HuH-7 (cell line): ENCODE measurements at regions not wholly inside any gene's neighbourhood (a gene's known extent, or its start where the extent isn't known, plus 50 kb on each side); places are given as distances from the start of the nearest gene placed in this dataset.
"Not testable (repeated sequence)": the region's sequence is repeated elsewhere in the genome, so short reads cannot be mapped to it uniquely, and the experiment has no call there.

ENCODE experiments used
- DNase-seq: peaks from one replicate; pipeline ENCODE4 v3.0.0; 2011; ENCODE audit warnings: low spot score

DNA sequence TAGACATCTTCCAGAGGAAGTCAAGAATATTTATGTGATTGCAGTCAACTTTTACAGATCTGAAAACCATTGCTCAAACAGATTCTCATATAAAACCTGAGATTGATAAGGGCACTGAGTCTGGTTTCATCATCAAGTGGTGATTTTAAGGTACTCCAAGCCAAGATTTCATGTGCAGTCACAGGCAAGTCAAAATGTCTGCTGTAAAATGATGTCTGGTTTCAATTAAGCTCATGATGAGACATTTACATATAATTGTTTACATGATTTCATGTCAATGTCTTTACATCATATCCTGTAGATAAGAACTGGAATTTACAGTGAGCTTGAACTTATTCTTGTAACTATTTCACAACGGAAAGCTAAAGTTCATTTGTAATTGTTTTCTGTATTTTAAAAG is 1215.5 kb downstream of the ROBO2 start:
- no peak for DNase-seq

DNA sequence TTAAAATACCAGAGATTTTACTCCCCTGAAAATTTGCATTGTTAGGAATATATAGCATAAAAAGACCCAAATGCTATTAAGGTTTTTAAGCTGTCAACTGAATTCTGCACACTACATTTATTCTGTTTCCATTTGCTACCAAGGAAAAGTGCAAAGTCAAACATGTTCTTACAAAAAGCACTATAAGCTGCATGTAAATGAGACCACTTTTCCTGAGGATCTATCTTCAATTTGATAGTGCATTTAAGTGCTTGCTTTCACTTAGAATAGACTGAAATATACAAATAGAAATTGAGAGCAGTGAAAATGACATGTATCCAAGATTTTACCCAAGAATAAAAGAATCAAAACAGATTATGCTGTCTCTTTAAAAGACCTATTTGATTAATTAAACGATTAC is 1216.2 kb downstream of the ROBO2 start:
- no peak for DNase-seq

DNA sequence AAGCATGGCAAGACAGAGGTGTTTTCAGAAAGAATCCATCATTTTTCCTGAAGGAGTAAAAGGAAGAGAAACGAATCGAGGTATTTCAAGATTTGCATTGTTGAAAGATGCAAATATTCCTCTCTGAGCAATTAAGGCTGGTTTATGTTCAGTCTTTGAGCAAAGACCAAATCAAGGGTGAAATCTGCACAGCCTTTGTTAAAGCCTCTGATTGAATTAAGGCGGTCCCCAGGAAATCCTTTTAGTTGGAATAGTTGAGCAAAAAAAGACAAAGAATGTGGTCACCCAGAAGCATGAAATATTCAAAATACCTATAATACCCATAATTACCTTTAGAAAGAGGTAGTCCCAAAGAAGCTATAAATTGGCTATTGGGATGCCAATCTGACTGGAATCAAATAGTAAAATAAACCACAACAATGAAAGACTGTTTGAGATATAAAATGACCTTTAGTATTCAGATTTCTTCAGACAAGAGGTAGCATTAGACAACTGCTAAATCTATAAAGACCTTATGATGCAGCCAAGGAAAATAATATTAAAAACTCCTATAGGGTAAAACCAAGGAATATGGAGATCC is 1218.1 kb downstream of the ROBO2 start:
- DNase-seq: no peak

DNA sequence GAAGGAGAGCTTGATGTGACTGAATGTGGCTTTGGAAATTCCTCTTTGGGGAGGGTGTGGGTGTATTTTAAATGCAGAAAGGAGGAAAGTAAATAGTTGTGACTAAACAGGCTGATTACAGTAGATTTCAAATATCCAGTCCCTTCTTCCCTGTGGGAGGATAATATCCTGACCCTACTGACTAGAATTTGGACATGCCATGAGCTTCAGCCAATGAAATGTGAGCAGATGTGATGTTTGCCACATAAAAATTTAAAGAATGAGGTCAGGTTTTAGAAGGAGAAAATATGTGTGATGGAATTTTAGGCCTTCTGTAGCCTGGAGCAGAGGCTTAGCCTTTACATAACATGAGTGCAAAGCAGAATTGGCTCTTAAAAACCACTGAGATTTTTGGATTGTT is 1218.9 kb downstream of the ROBO2 start:
- no peak for DNase-seq

DNA sequence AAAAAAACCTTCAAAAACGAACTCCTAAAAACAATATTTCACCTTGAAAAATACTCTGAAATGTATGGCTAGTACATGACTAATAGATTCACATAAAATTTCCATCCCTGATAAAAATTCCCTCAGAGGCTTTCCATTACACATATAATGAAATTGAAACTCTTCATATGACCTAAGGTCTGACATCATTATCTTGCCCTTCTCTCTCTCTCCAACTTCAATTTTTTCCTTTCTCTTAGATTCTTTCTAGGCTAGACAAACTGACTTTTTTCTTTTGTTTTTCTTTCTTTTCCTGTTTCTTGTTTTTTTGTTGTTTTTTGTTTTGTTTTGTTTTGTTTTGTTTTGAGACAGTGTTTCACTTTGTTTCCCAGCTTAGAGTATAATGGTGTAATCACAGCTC is 1220.5 kb downstream of the ROBO2 start:
- no peak for DNase-seq

DNA sequence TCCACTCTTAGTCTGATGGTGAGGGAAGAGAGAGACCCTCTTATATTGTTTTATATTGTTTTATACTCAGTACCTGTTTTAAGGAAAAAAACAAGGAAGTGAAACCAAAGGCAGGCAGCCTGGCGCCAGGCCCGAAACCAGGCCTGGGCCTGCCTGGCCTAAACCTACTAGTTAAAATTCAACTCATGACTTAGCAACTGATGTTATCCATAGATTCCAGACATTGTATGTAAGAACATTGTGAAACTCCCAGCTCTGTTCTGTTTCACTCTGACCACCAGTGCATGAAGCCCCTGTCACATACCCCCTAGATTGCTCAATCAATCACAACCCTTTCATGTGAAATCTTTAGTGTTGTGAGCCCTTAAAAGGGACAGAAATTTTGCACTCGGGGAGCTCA is 1226.7 kb downstream of the ROBO2 start:
- not testable (repeated sequence) for DNase-seq

DNA sequence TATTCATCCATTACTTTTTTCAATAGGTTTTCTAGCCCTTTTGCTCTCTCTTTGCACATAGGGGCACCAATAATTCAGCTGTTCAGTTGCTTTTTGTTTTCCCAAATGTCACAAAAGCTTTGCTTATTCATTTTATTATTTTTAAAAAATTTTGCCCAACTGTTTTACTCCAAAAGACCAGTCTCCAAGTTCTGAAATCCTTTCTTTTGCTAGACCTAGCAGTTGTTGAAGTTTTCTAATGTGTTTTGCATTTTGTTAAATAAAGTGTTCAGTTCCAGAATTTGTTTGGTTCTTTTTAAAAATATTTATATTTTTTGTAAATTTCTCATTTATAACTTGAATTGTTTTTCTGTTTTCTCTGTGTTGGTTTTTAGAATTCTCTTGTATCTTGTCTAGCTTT is 1227.3 kb downstream of the ROBO2 start:
- no peak for DNase-seq

DNA sequence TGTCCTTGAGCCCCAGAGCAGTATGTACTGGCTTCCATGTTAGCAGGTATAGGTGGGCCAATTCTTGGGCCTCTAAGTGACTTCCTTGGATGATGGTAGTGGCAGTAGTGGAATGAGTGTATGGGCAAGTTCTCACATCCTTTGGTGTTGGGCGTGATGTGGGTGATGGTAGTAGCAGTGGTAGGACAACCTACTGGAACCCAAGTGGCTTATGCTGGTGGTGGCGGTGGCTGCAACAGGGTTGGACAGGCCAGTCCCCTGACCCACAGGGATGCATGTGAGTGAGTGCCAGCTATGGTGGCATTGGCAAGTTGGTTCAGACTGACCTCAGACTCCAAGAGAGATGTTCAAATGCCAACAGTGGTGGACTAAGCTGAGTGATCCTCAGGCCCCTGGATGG is 1228.2 kb downstream of the ROBO2 start:
- DNase-seq: no peak

DNA sequence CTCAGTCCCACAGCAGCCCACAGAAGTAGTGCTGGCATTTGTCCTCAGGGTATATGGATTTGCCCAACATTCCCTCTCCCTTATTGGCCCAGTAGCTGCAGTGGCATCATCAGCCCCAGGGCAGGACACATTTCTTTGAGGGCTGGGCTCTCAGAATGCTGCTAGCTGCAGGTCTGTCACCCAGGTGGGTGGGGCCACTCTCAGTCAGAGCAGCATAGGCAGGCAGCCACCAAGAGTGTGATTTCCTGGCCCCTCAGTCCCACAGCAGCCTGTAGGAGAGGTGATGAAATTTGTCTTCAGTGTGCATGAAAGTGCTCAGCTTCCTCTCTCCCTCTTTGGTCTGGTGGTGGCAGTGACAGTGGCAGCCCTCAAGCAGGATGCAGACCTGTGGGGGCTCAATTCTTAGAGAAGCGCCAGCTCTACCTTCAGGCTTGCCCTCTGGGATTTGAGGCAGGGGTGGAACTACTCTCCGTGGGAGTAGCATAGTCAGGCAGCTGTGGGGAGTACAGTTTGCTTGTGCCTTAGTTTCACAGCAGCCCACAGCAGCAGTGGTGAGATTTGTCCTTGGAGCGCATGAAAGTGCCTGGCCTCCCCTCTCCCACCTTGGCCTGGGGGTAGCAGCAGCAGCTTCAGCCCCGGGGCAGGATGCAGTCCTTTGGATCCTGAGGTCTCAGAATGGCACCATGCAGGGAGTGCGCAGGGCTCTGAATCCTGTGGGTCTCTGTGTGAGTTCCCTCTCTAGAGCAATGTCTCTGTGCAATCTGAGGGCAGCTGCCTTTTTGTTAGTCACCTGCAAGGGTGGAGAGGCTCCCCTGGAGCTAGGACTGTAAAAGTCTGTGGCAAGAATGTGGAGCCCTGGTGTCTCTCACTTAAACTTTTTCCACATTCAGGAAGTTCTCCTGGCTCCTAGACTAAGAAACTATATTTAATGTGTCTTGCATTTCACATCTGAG is 1229.1 kb downstream of the ROBO2 start:
- no peak for DNase-seq

DNA sequence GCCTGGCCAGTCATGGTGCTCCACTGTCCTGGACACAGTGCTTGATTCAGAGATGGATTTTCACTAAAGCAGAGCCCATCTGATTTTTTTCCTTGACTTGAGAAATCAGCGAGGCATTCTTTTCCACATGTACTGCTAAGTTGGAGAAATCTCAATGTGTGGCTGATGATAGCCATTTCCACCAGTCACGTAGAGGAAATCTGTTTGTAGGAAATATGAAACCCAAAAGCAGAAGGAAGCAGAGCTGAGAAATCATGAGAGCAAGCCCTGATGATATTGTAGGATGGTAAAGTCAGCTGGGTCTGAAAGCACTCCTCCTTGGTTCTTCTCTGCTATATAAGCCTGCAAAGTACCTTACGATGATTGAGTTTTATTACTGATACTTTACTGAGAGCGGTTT is 1233.4 kb downstream of the ROBO2 start:
- no peak for DNase-seq

DNA sequence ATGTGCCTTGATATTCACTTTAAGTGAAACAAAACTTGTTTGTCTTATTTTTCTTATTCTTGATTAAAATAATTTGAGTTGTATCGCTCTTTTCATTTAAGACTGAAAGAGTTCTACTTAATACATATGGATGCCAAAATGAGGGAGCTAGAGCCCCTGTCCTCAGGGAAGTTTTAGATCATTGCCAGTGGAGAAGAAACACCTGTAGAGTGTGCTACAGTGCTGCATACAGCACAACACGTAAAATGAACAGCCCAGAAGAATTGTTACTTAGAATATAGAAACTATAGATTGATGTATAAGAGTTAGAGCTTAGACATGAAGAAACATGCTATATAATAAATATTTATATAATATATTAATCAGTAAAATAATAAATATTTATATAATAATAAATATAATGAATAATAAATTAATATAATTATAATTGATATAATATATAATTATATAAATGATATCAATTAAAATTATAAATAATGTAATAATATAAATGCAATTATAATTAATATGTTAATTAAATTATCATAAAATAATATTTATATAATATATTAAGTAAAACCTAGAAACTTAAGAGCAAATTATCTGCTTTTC is 1234.7 kb downstream of the ROBO2 start:
- no peak for DNase-seq

DNA sequence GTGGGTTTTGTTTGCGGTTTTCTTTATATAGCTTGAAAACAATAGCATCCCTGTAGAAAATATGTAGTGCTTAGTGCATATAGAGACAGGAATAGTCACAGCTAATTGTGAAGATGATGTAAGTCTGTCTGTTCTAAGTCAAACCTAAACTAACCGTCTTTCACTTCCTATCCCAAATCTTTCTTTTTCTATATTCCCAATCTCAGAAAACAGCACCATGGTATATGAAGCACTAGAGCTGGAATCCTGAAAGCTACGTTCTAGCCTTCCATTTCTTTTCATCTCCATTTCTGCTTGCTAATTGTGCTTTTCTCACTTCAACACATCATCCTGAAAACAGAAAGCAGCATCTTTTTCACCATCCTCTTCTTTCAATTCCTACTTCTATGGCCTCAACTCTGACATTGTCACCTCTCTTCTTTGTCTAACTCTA is 1235.5 kb downstream of the ROBO2 start:
- DNase-seq: no peak

DNA sequence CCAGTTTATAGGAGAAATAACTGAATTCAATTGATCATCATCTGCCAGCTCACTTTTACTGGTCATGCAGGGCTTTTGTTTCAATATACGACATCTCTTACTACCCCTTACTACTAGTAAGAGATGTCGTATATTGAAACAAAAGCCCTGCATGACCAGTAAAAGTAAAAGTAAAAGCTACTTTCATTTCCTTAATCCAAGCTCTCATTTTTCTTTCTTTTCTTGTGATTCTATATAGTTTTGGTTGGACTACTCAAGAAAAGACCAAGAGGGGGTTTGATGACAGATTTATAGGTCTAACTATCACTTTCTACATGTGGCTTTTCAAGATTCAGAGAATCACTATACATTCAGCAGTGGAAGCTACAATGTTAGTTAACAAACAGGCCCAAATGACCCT is 1237.3 kb downstream of the ROBO2 start:
- DNase-seq: no peak

DNA sequence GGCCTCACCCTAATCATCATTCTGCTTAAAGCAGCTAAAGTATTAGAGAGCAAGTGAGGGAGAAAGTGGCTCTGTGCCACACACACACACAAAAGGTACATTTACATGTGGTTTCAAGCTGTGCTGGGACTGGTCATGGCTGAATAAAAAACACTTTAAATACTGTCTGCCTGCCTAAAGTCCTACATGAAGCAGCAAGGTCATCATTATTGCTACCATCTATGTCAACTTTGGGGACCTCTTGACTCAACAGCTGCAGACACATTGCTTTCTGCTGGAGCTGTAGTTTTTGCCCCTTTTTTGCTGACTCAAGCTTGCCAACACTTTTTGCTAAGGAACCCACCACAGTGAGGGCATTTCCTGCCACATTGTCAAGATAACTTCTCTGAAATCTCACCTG is 1237.9 kb downstream of the ROBO2 start:
- no peak for DNase-seq

DNA sequence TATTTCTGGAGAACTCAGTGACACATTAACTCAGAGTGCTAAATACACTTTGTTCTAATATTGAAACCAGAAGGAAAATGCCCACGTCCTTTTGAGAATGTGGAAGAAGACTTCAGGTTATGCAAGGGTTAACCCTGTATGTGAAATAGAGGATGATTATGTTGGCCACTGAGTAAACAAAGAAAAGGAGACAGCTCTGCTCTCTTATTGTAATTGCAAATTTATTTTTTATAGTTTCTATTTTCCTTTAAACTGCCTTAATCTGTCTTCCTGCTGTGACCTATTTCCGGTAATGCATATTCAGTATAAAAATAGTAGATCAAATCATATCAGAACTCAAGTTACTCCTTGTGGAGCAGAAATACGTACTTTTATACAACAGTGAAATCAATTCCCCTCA is 1239.2 kb downstream of the ROBO2 start:
- DNase-seq: no peak

DNA sequence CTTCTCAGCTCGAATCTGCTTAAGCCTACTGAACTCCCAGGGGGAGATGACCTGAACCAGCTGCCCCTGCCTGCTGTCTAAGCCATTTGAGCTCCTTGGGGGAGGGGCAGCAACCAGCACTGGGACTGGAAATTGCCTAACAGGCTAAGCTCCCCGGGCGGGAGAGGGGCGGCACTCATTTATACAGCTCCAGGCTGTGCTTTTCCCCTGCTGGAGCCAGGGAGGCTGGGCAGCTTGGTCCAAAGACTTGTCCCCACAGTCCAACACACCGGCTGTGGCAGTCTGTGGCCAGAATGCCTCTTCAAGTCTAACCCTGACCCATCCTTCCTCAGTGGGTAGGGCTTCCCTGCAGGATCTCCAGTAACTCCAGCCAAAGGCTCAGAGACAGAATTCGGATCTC is 1241.5 kb downstream of the ROBO2 start:
- DNase-seq: no peak

DNA sequence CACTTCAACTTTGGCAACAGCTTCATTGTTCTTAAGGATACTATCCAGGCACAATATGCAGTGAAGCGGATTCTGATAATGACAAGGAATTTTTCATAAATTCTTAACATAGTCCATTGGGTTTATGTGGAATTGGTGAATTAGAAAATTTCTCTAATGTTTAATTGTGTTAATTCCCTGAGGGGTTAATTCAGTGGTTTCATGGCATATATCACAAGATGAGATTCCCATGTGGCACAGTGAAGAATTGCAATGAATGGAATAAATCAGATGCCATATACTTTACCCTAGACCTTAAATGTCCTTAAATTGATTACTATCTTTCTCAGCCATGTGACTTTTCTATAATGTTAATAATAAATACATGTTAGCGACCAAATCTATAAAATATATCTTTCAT is 1244.1 kb downstream of the ROBO2 start:
- DNase-seq: no peak

DNA sequence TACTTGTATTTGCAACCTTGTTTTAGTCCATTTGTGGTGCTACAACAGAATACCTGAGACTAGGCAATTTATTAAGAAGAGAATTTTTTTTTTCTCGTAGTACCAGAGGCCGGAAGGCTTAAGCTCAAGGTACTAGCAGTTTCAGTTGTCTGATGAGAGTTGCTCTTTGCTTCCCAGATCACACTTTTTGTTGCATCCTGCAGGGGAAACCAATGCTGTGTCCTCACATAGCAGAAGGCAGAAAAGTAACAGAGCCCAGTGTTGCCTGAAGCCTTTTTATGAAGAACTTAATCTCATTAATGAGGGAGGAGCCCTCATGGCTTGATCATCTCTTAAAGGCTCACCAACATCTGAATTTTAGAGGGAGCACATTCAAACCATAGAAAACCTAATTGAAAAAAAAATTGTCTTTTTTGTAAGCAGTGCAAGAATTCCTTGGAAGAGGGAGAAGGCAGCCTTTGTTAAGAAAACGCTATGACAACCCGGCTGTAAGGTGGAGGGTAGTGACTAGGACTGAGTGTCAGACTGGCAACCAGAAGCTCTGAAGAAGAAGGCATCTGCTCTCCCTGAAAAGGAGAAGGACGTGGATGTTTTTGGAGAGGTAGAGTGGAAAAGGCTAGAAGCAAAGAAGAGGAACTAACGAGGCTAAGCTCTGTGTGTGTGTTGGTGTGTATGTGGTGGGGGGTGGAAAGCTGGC is 1245.3 kb downstream of the ROBO2 start:
- no peak for DNase-seq

DNA sequence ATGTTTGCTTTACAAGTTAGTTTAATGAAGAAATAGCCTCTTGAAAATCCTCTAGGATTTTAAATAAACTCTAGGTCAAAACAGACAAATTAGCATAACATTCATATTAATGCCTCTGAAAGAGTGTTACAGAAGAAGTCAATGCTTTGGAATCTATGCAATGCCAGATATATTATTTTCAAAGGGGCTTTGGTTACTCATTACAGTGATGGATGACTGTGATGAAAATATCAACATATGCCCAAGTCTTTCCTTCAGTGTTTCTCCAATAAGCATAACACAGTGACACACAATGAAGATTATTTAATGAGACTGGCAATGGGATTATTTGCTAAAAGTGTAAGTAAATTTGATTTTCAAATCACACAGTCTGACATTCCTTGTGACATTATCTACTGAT is 1247.2 kb downstream of the ROBO2 start:
- no peak for DNase-seq

DNA sequence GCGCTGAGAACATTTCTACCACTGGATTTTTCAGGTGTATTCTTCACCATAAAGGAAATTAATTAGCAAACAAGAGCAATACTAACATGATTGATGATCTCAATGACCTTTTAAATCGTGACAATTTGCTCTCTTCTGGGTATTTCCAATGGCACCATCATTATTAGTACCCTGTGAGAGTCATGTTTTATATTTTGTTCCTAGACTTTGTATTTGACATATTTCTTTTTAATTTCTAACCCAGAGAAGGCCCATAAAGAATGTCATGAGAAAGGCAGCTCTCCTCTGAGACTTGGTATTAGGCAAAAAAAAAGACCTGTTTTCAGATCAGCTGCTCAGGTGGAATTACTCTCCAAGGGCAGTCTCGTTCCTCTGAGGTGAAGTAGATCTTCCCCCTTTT is 1253.4 kb downstream of the ROBO2 start:
- DNase-seq: no peak

DNA sequence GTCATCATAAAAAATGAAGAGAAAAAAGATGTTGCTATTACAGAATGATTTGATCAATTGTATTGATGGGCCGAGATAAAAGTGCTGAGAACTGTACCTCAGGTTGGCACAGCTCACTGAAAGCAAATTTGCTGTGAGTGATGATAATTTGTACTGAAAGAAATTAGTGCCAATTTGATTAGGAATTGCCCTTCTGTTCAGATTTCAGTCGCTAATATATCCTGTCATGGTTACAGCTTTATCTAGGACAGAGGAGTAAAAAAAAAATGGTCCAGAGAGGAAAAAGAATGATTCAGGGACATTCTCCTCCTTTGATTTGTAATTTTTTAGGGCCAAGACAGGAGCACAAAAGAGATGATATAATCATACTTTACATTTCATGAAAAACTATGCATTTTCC is 1264.2 kb downstream of the ROBO2 start:
- DNase-seq: no peak

DNA sequence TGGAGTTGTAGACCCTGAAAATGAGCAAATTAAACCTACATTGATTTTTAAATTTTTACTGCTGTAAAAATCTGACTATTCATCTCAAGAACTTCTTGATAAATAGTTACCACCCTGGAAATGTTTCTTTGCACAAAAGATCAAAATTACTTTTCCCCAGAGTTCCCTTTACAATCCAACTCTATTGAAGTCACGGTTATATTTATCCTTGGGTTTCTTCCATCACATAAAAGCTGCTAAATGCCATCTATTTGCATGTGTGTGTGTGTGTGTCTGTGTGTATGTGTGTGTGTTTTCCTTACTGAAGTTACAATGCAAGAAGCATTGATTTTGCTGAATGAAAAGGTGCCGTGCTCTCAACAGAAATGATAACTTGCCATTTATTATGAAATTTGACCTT is 1273.0 kb downstream of the ROBO2 start:
- no peak for DNase-seq

DNA sequence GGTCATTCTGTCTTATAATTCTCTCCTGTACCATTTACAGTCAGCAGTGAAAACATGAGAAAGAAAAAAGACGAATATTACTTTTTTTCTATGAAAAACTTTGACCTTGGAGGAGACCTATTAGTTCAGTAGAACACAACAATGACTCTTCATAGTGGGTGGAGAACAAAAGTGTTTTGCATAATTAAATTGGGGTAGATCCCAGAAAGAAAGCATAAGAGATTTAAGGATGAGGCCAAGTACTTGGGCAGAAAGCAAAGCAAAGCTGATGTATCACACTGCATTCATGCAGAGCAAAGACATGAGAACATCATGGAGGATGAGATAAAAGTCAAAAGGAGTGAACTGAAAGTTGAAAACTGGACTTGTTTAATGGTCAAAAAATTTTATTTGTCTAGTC is 1273.4 kb downstream of the ROBO2 start:
- DNase-seq: no peak
